ENCODE measurements at regions not wholly inside any gene's neighbourhood (a gene's known extent, or its start where the extent isn't known, plus 50 kb on each side); places are given as distances from the start of the nearest gene placed in this dataset.

DNA sequence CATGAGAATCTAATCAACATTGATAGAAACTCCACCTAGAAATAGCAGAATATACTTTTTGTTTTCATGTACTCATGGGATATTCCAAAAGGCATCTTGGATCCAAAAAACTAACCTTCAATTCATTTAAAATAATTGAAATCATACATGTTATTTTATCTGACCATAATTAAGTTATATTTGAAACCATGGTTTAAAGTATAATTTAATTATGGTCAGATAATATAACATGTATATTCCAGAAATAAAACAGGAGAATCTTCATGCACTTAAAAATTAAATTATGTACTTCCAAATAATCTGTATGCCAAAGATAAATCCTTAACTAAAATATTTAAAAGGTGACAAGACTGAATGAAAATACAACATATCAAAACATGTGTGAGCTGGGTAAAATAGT is 651.3 kb upstream of the LINC00305 start:
- intact Hi-C loops (cut with micrococcal nuclease): no loop called here
- Mint-ChIP-seq H3K4me1 (no peaks in the 10 kb centered on the region), H3K27ac (no peak overlapping the region), H3K9me3 (no peaks in the 10 kb centered on the region), H3K27me3 (no peaks in the 10 kb centered on the region), H3K4me3 (no peak overlapping the region), H3K36me3 (ENCODE audit: low read depth) (no peaks in the 10 kb centered on the region)
- DNase-seq (no peak), ATAC-seq (ENCODE audit: low read depth) (no peak)
- ChIA-PET CTCF (no interaction called here), POLR2A (no interaction called here)
- TF ChIP-seq, protein P1, sequence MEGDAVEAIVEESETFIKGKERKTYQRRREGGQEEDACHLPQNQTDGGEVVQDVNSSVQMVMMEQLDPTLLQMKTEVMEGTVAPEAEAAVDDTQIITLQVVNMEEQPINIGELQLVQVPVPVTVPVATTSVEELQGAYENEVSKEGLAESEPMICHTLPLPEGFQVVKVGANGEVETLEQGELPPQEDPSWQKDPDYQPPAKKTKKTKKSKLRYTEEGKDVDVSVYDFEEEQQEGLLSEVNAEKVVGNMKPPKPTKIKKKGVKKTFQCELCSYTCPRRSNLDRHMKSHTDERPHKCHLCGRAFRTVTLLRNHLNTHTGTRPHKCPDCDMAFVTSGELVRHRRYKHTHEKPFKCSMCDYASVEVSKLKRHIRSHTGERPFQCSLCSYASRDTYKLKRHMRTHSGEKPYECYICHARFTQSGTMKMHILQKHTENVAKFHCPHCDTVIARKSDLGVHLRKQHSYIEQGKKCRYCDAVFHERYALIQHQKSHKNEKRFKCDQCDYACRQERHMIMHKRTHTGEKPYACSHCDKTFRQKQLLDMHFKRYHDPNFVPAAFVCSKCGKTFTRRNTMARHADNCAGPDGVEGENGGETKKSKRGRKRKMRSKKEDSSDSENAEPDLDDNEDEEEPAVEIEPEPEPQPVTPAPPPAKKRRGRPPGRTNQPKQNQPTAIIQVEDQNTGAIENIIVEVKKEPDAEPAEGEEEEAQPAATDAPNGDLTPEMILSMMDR (IDR thresholded peaks at IDR 0.05): no peak

DNA sequence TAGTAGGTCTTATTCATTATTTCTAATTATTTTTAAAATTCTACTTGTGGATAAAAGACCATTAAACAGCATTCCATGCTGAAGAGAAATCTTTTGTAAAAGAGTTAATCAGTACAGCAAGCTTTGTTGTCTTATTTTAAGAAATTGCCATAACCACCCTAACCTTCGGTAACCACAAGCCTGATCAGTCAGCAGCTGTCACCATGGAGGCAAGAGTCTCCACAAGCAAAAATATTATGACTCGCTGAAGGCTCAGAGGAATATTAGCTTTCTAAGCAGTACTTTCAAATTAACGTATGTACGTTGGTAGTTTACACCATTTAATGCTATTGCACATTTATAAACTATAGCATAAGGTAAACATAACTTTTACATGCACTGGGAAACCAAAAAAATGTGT is 650.5 kb upstream of the LINC00305 start:
- Mint-ChIP-seq H3K9me3 (no peaks in the 10 kb centered on the region), H3K36me3 (ENCODE audit: low read depth) (no peaks in the 10 kb centered on the region), H3K4me3 (no peak overlapping the region), H3K27me3 (no peaks in the 10 kb centered on the region), H3K27ac (no peak overlapping the region), H3K4me1 (no peaks in the 10 kb centered on the region)
- ChIA-PET POLR2A (no interaction called here), CTCF (no interaction called here)
- ATAC-seq (ENCODE audit: low read depth): no peak
- intact Hi-C loops (cut with micrococcal nuclease): no loop called here
- TF ChIP-seq, protein P1 (IDR thresholded peaks at IDR 0.05): no peak
- DNase-seq: no peak

DNA sequence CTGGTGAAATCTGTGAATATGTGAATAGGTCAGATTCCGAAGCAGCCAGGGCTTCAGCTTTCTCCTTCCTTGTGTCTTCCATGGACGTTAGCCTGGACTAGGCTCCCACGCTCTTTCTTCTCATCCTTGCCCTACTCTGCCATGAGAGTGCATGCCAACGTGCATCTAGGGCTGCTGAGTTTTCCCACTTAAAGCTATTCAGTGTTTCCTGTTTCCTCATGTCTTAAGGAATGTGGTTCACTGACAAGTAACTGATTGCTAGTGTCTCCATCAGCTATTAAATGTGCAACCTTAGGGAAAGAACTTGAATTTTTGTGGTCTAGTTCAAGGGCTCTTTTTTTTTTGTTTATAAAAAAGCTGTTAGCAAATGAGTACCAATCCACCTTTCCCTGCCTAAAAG is 642.3 kb upstream of the LINC00305 start:
- Mint-ChIP-seq H3K4me1 (no peaks in the 10 kb centered on the region), H3K36me3 (ENCODE audit: low read depth) (no peaks in the 10 kb centered on the region), H3K27me3 (no peaks in the 10 kb centered on the region), H3K4me3 (no peak overlapping the region), H3K9me3 (no peaks in the 10 kb centered on the region), H3K27ac (no peak overlapping the region)
- DNase-seq (no peak), ATAC-seq (ENCODE audit: low read depth) (no peak)
- TF ChIP-seq, protein P1 (IDR thresholded peaks at IDR 0.05): no peak
- intact Hi-C loops (cut with micrococcal nuclease): no loop called here
- CTCF ChIA-PET: no interaction called here
- POLR2A ChIA-PET: no interaction called here

DNA sequence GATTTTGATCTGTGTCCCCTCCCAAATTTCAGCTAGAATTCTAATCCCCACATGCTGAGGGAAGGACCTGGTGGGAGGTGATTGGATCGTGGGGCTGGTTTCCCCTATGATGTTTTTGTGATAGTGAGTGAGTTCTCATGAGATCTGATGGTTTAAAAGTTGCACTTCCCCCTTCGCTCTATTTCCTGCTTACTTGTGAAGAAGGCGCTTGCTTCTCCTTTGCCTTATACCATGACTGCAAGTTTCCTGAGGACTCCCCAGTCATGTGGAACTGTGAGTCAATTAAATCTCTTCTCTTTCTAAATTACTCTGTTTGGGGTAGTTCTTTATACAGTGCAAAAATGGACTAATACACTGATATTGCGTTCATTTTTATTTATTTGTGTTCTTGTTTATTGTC is 636.8 kb upstream of the LINC00305 start:
- Mint-ChIP-seq H3K4me1 (peaks cover 21% of the 10 kb centered on the region), H3K36me3 (ENCODE audit: low read depth) (no peaks in the 10 kb centered on the region), H3K4me3 (no peak overlapping the region), H3K27me3 (no peaks in the 10 kb centered on the region), H3K27ac (peak overlapping the region; percentile 47), H3K9me3 (peaks cover 7% of the 10 kb centered on the region)
- TF ChIP-seq, protein P1 (IDR thresholded peaks at IDR 0.05): no peak
- DNase-seq: no peak
- intact Hi-C loops (cut with micrococcal nuclease): no loop called here
- peak; percentile 67 for ATAC-seq (ENCODE audit: low read depth)
- ChIA-PET POLR2A (no interaction called here), CTCF (no interaction called here)

DNA sequence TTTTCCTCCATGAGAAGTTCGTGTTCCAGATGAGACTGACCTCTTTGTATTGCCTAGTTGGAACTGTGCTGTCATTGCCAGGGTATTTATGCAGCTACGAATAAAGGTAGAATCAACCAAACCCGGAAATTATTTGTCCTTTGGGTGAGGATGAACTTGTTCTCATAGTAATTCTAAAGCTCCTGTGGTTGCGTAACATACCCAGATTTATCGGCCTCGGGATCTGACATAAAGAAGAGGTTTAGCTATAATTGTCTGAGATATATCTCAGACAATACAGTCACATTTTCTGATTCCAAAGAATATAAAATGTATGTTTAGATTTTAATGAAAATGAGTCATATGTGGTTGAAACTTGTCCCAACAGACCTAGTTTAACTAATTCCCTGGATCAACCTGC is 628.7 kb upstream of the LINC00305 start:
- no peak overlapping the region for H3K27ac Mint-ChIP-seq
- H3K36me3 Mint-ChIP-seq (ENCODE audit: low read depth): no peaks in the 10 kb centered on the region
- no peak for DNase-seq
- TF ChIP-seq, protein P1 (IDR thresholded peaks at IDR 0.05): no peak
- H3K4me1 Mint-ChIP-seq: no peaks in the 10 kb centered on the region
- no peak overlapping the region for H3K4me3 Mint-ChIP-seq
- no peaks in the 10 kb centered on the region for H3K27me3 Mint-ChIP-seq
- ChIA-PET POLR2A (no interaction called here), CTCF (no interaction called here)
- intact Hi-C loops (cut with micrococcal nuclease): no loop called here
- ATAC-seq (ENCODE audit: low read depth): no peak
- H3K9me3 Mint-ChIP-seq: no peaks in the 10 kb centered on the region
